GM18951 (cell line): ENCODE measurements at regions not wholly inside any gene's neighbourhood (a gene's known extent, or its start where the extent isn't known, plus 50 kb on each side); places are given as distances from the start of the nearest gene placed in this dataset.
"Not testable (repeated sequence)": the region's sequence is repeated elsewhere in the genome, so short reads cannot be mapped to it uniquely, and the experiment has no call there.

Source experiments
- POLR2A ChIP-seq: IDR thresholded peaks from 4 replicates; pipeline ENCODE4 v1.6.1; 2011; ENCODE audit warnings: mild to moderate bottlenecking; ENCODE audit not compliant: insufficient read length, insufficient read depth; ENCODE audit errors: extremely low read depth
- in situ Hi-C: fragments of 300-500 bp; cut with MboI; formaldehyde crosslinking; loops from one replicate; pipeline ENCODE4 v1.12.0; 2022; ENCODE audit warnings: low sequenced_read_pairs, mixed read lengths, inconsistent platforms; ENCODE audit not compliant: unreplicated experiment

GRCh38 chr2:16105669-16106281 lies 165.4 kb downstream of the MYCN start:
- TF ChIP-seq POLR2A, result no peak
- in situ Hi-C loops, result no loop called here

- no peak for TF ChIP-seq POLR2A
- in situ Hi-C loops, result no loop called here
Observed at GRCh38 chr2:16104949-16105668, 164.8 kb downstream of the MYCN start.

DNA sequence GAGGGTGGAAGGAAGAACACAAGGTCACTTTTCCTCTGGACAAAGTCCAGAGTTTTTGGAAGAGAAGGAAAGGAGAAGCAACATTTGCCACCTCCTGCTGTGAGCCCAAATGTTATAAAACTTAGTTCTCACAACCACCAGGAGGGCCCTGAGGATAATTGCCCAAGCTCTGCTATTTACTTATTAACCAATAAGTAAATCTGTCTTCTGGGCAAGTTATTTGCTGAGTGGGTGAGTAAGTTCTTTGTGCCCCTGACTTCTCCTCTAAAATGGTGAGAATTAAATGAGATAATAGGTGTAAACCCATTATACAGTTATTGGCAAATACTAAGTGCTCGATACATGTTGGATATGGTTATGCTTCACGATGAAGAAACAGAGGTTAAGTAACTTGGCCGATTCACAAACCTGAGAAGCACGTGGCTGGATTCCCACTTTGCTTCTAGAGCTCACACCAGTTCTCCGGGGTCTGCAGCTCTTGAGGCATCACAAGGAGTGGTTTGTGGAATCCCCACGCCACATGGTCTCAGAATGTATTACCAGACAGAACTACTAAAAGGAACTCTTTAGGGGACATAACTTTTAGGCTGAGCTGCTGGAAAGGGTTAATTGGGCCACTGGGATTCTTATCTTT lies 164.1 kb downstream of the MYCN start:
- in situ Hi-C loops, result no loop called here
- no peak for TF ChIP-seq POLR2A

GRCh38 chr2:16103614-16104314 lies 163.4 kb downstream of the MYCN start:
- TF ChIP-seq POLR2A, result no peak
- in situ Hi-C loops, result no loop called here

DNA sequence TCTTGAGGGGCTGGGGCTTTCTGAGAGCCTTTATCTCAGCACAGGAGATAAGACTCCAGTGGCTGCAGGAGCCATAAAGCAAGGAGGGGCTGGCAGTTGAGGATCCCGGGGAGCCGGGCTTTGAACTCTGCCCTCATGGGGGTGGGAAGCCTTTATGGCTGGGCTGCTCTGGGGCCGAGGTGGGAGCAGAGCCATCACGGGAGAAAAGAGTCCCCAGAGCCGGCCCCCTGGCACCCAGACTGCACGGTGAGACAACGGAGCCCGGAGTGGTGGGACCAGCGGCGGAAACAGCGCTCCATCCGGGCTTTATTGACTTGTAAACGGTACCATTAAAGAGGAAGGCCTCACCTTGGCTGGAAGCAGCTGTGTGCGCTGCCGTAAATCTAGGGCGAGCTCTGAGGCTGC lies 162.6 kb downstream of the MYCN start:
- in situ Hi-C loops, result no loop called here
- TF ChIP-seq POLR2A, result no peak

DNA sequence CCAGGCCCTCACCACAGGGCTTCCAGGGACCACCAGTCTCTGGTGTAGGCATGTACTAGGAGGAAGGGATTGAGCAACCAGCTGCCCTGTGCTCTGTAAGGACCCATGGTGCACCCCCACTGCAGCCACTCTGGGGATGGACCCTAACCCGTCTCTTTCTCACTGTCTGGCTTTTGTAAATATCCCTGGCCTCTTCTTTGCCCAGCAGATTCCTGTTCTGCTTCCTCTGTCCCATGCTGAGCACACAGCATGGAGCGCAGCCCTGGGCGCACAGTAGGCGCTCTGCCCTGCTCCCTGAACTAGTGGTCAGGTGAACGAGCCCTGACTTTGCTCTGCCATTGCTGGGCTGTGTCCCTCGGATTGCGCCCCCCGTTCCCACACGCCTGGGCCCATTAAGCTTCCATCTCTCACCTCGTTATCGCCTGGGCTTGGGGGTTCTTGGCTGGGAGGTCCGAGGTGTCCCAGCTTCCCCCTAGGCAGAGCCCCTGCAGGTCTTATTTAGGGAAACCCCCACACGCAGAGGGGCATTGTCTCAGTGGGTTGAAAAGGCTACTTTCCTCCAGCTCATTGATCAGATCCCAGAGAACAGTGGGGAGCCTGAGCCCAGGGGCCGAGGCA lies 162.1 kb downstream of the MYCN start:
- in situ Hi-C loops, result no loop called here

GRCh38 chr2:16101196-16101595 lies 160.8 kb downstream of the MYCN start:
- no peak for TF ChIP-seq POLR2A
- in situ Hi-C loops, result no loop called here

More for the DNA sequence above, 162.1 kb downstream of the MYCN start:
- no peak for TF ChIP-seq POLR2A

DNA sequence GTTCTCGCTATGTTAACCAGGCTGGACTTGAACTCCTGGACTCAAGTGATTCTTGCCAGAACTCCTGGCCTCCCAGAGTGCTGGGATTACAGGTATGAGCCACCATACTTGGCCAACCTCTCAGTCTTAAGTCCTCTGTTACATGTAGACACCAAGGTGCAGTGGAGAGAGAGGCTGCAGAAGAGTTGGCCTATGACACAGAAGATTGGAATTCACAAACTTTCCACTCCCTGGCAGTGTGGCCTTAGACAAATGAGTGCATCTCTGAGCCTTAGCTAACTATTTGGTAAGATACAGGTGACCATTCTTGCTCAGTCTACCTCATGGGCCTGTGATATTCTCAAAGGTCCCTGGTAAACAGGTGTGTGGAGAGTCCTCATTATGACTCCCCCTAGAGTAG lies 159.7 kb downstream of the MYCN start:
- no peak for TF ChIP-seq POLR2A
- in situ Hi-C loops, result no loop called here

- no peak for TF ChIP-seq POLR2A
- in situ Hi-C loops, result no loop called here
Observed at GRCh38 chr2:16099326-16099725, 159.0 kb downstream of the MYCN start.

GRCh38 chr2:16096962-16097361 lies 156.6 kb downstream of the MYCN start:
- no peak for TF ChIP-seq POLR2A
- in situ Hi-C loops, result no loop called here

- in situ Hi-C loops, result not testable (repeated sequence)
Observed at GRCh38 chr2:16095483-16095882, 155.1 kb downstream of the MYCN start.

GRCh38 chr2:16094811-16095210 lies 154.5 kb downstream of the MYCN start:
- no peak for TF ChIP-seq POLR2A
- in situ Hi-C loops, result no loop called here
